BLaER1 treated with 17β-estradiol and CSF1 and Interleukin-3, amounts not matched to agents 10 nM and 100 nM (cell line): ENCODE measurements at regions not wholly inside any gene's neighbourhood (a gene's known extent, or its start where the extent isn't known, plus 50 kb on each side); places are given as distances from the start of the nearest gene placed in this dataset.

Source experiments
- H3K27ac ChIP-seq, 11 experiments: shearing (Covaris generic); formaldehyde crosslinking; 2 replicates each; pipeline ENCODE4 v1.8.1; 2022
- H3K27me3 ChIP-seq, 11 experiments: shearing (Covaris generic); formaldehyde crosslinking; 2 replicates each; pipeline ENCODE4 v1.8.1; 2022
- H3K36me3 ChIP-seq, 11 experiments: shearing (Covaris generic); formaldehyde crosslinking; 2 replicates each; pipeline ENCODE4 v1.8.1; 2022
- H3K4me1 ChIP-seq, 10 experiments: shearing (Covaris generic); formaldehyde crosslinking; 2 replicates each; pipeline ENCODE4 v1.8.1; 2022
- H3K4me2 ChIP-seq, 11 experiments: shearing (Covaris generic); formaldehyde crosslinking; 2 replicates each; pipeline ENCODE4 v1.8.1; 2022
- H3K4me3 ChIP-seq, 10 experiments: shearing (Covaris generic); formaldehyde crosslinking; 2 replicates each; pipeline ENCODE4 v1.8.1; 2022
- H3K9ac ChIP-seq, 11 experiments: shearing (Covaris generic); formaldehyde crosslinking; 2 replicates each; pipeline ENCODE4 v1.8.1; 2022
- H3K9me3 ChIP-seq, 11 experiments: shearing (Covaris generic); formaldehyde crosslinking; replicated peaks in 1 of 11; 2 replicates each; pipeline ENCODE4 v1.8.1; 2022
- H4K20me1 ChIP-seq, 11 experiments: shearing (Covaris generic); formaldehyde crosslinking; 2 replicates each; pipeline ENCODE4 v1.8.1; 2022
- Cebpa-rat ChIP-seq, 11 experiments: shearing (Covaris generic); IDR thresholded peaks; 2 replicates each; pipeline ENCODE4 v1.8.1; 2022

GRCh38 chr20:24049081-24049480 lies 60.5 kb upstream of the GGTLC1 start:
- Histone ChIP-seq H3K4me2 (no peak overlapping the region), H3K9ac (no peak overlapping the region), H3K4me3 (no peak overlapping the region), H3K27ac (no peak overlapping the region), H4K20me1 (no peaks in the 10 kb centered on the region), H3K36me3 (no peaks in the 10 kb centered on the region), H3K9me3 (no peaks in the 10 kb centered on the region), H3K27me3 (no peaks in the 10 kb centered on the region), H3K4me1 (peaks cover 0 to 15% (median 10%) of the 10 kb centered on the region in 10 experiments; a peak in 17 of 20 replicates)
- no peak for TF ChIP-seq Cebpa-rat (IDR thresholded peaks at IDR 0.05)

- Histone ChIP-seq H3K9me3 (no peaks in the 10 kb centered on the region), H3K9ac (no peak overlapping the region), H3K36me3 (no peaks in the 10 kb centered on the region), H3K4me2 (no peak overlapping the region), H3K27me3 (no peaks in the 10 kb centered on the region), H3K27ac (no peak overlapping the region), H4K20me1 (no peaks in the 10 kb centered on the region), H3K4me1 (peaks cover 0 to 15% (median 10%) of the 10 kb centered on the region in 10 experiments; a peak in 17 of 20 replicates), H3K4me3 (no peak overlapping the region)
- no peak for TF ChIP-seq Cebpa-rat (IDR thresholded peaks at IDR 0.05)
Observed at GRCh38 chr20:24048024-24048611, 59.5 kb upstream of the GGTLC1 start.

- H3K9ac ChIP-seq: no peak overlapping the region
Observed at GRCh38 chr20:24046888-24047287, 58.3 kb upstream of the GGTLC1 start.

GRCh38 chr20:24045621-24046318 lies 57.2 kb upstream of the GGTLC1 start:
- TF ChIP-seq Cebpa-rat (IDR thresholded peaks at IDR 0.05): no peak
- H3K9ac ChIP-seq: peak overlapping the region in 1 of 11 experiments; percentile 8; a peak in 1 of 22 replicates

More at GRCh38 chr20:24046888-24047287, 58.3 kb upstream of the GGTLC1 start:
- Histone ChIP-seq H3K27me3 (no peaks in the 10 kb centered on the region), H3K4me1 (peaks cover 0 to 15% (median 10%) of the 10 kb centered on the region in 10 experiments; a peak in 17 of 20 replicates), H3K4me3 (no peak overlapping the region), H3K36me3 (no peaks in the 10 kb centered on the region), H3K27ac (no peak overlapping the region), H3K9me3 (no peaks in the 10 kb centered on the region), H4K20me1 (no peaks in the 10 kb centered on the region), H3K4me2 (no peak overlapping the region)
- no peak for TF ChIP-seq Cebpa-rat (IDR thresholded peaks at IDR 0.05)

GRCh38 chr20:24043294-24043693 lies 54.7 kb upstream of the GGTLC1 start:
- no peaks in the 10 kb centered on the region for H3K9me3 ChIP-seq
- no peaks in the 10 kb centered on the region for H3K36me3 ChIP-seq
- H3K27ac ChIP-seq: no peak overlapping the region
- H3K4me2 ChIP-seq: no peak overlapping the region
- H3K4me3 ChIP-seq: no peak overlapping the region
- H3K27me3 ChIP-seq: no peaks in the 10 kb centered on the region
- no peaks in the 10 kb centered on the region for H4K20me1 ChIP-seq
- TF ChIP-seq Cebpa-rat (IDR thresholded peaks at IDR 0.05): no peak
- H3K9ac ChIP-seq: no peak overlapping the region
- H3K4me1 ChIP-seq: peaks cover 0 to 12% (median 10%) of the 10 kb centered on the region in 10 experiments; a peak in 17 of 20 replicates

More at GRCh38 chr20:24045621-24046318, 57.2 kb upstream of the GGTLC1 start:
- Histone ChIP-seq H3K27ac (no peak overlapping the region), H3K36me3 (no peaks in the 10 kb centered on the region), H3K9me3 (no peaks in the 10 kb centered on the region), H3K4me2 (peak overlapping the region in 10 of 11 experiments; percentile 11 to 68 (median 56); a peak in 18 of 22 replicates), H3K4me1 (peaks cover 0 to 15% (median 10%) of the 10 kb centered on the region in 10 experiments; a peak in 17 of 20 replicates), H3K4me3 (no peak overlapping the region), H3K27me3 (no peaks in the 10 kb centered on the region), H4K20me1 (no peaks in the 10 kb centered on the region)

- H3K4me1 ChIP-seq: peaks cover 0 to 12% (median 10%) of the 10 kb centered on the region in 10 experiments; a peak in 17 of 20 replicates
- no peaks in the 10 kb centered on the region for H4K20me1 ChIP-seq
- no peak for TF ChIP-seq Cebpa-rat (IDR thresholded peaks at IDR 0.05)
- H3K9ac ChIP-seq: no peak overlapping the region
- H3K4me3 ChIP-seq: no peak overlapping the region
- H3K27me3 ChIP-seq: no peaks in the 10 kb centered on the region
- no peaks in the 10 kb centered on the region for H3K9me3 ChIP-seq
- H3K4me2 ChIP-seq: no peak overlapping the region
- no peaks in the 10 kb centered on the region for H3K36me3 ChIP-seq
- no peak overlapping the region for H3K27ac ChIP-seq
Observed at GRCh38 chr20:24042646-24043045, 54.1 kb upstream of the GGTLC1 start.

GRCh38 chr20:24040896-24041459 lies 52.4 kb upstream of the GGTLC1 start:
- H3K9ac ChIP-seq: no peak overlapping the region
- no peaks in the 10 kb centered on the region for H3K9me3 ChIP-seq
- TF ChIP-seq Cebpa-rat (IDR thresholded peaks at IDR 0.05): no peak
- H4K20me1 ChIP-seq: no peaks in the 10 kb centered on the region
- H3K4me2 ChIP-seq: no peak overlapping the region
- H3K36me3 ChIP-seq: no peaks in the 10 kb centered on the region
- H3K4me3 ChIP-seq: no peak overlapping the region
- peaks cover 0 to 10% (median 9%) of the 10 kb centered on the region in 10 experiments; a peak in 17 of 20 replicates for H3K4me1 ChIP-seq
- no peaks in the 10 kb centered on the region for H3K27me3 ChIP-seq
- H3K27ac ChIP-seq: no peak overlapping the region

GRCh38 chr20:24039196-24039595 lies 50.6 kb upstream of the GGTLC1 start:
- Histone ChIP-seq H3K9me3 (no peaks in the 10 kb centered on the region), H3K4me3 (no peak overlapping the region), H3K4me2 (no peak overlapping the region), H4K20me1 (no peaks in the 10 kb centered on the region), H3K9ac (no peak overlapping the region), H3K4me1 (no peaks in the 10 kb centered on the region), H3K36me3 (no peaks in the 10 kb centered on the region), H3K27me3 (no peaks in the 10 kb centered on the region), H3K27ac (no peak overlapping the region)
- TF ChIP-seq Cebpa-rat (IDR thresholded peaks at IDR 0.05): no peak
